Lower leg skin (tissue), 4 donors: ENCODE measurements at regions not wholly inside any gene's neighbourhood (a gene's known extent, or its start where the extent isn't known, plus 50 kb on each side); places are given as distances from the start of the nearest gene placed in this dataset.
"Not testable (repeated sequence)": the region's sequence is repeated elsewhere in the genome, so short reads cannot be mapped to it uniquely, and the experiment has no call there.

ENCODE experiments used
- DNase-seq, 2 donors: peaks; one replicate each; pipeline ENCODE4 v3.0.0-alpha.2; 2019; ENCODE audit warnings: low spot score in 2 of 2
- H3K4me3 ChIP-seq: fragments of 200-600 bp; sonication (generic); 2 replicates; pipeline ENCODE4 v1.5.1; 2017; ENCODE audit warnings: mild to moderate bottlenecking, low read depth; ENCODE audit not compliant: poor library complexity, severe bottlenecking
- POLR2A ChIP-seq, 2 donors: fragments of 450-650 bp; IDR thresholded peaks; one replicate each; pipeline ENCODE4 v1.6.1; 2016 to 2017; ENCODE audit warnings: antibody characterized with exemption in 2 of 2, mild to moderate bottlenecking in 1 of 2, moderate library complexity in 1 of 2
- WGBS, 2 donors: methylation state at CpG; one replicate each; pipeline ENCODE4 v1.1.5; 2018; 5-methylcytosine and 5-hydroxymethylcytosine counted together
- intact Hi-C: fragments of 100-400 bp; cut with DNase I; formaldehyde crosslinking; loops from one replicate; pipeline ENCODE4 v1.15.0; 2023; ENCODE audit warnings: low total_unique reads
- TF ChIP-seq, protein P1 (sequence below), 3 donors: fragments of 450-650 bp; IDR thresholded peaks; one replicate each; pipeline ENCODE4 v1.5.1; 2016; ENCODE audit warnings: antibody characterized with exemption in 3 of 3, mild to moderate bottlenecking in 3 of 3, moderate library complexity in 2 of 3

DNA sequence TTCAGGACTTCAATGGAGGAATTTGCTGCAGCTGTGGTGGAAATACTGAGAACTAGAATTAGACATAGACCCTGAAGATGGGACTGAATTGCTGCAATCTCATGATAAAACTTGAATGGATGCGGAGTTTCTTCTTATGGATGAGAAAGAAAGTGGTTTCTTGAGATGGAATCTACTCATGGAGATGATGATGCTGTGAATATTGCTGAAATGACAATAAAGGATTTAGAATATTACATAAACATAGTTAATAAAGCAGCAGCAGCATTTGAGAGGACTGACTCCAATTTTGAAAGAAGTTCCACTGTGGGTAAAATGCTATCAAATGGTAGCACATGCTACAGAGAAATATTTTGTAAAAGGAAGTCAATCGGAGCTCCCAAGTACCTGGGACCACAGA, 264.6 kb downstream of the UBE3D start:
- TF ChIP-seq, protein P1, sequence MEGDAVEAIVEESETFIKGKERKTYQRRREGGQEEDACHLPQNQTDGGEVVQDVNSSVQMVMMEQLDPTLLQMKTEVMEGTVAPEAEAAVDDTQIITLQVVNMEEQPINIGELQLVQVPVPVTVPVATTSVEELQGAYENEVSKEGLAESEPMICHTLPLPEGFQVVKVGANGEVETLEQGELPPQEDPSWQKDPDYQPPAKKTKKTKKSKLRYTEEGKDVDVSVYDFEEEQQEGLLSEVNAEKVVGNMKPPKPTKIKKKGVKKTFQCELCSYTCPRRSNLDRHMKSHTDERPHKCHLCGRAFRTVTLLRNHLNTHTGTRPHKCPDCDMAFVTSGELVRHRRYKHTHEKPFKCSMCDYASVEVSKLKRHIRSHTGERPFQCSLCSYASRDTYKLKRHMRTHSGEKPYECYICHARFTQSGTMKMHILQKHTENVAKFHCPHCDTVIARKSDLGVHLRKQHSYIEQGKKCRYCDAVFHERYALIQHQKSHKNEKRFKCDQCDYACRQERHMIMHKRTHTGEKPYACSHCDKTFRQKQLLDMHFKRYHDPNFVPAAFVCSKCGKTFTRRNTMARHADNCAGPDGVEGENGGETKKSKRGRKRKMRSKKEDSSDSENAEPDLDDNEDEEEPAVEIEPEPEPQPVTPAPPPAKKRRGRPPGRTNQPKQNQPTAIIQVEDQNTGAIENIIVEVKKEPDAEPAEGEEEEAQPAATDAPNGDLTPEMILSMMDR (IDR thresholded peaks at IDR 0.05), result no peak
- no peak for TF ChIP-seq POLR2A (IDR thresholded peaks at IDR 0.05)
- WGBS, 2 donors, result 93 to 94% methylated on average over 2 of the region's 2 CpGs
- H3K4me3 ChIP-seq, result no peak overlapping the region
- no peak for DNase-seq
- intact Hi-C loops, result no loop called here

DNA sequence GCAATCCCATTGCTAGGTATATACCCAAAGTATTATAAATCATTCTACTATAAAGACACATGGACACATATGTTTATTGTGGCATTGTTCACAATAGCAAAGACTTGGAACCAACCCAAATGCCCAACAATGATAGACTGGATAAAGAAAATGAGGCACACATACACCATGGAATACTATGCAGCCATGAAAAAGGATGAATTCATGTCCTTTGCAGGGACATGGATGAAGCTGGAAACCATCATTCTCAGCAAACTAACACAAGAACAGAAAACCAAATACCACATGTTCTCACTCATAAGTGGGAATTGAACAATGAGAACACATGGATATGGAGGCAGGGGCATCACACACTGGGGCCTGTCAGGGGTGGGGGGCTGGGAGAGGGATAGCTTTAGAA, 249.4 kb downstream of the UBE3D start:
- DNase-seq, intact Hi-C loops, H3K4me3 ChIP-seq: not testable (repeated sequence)

DNA sequence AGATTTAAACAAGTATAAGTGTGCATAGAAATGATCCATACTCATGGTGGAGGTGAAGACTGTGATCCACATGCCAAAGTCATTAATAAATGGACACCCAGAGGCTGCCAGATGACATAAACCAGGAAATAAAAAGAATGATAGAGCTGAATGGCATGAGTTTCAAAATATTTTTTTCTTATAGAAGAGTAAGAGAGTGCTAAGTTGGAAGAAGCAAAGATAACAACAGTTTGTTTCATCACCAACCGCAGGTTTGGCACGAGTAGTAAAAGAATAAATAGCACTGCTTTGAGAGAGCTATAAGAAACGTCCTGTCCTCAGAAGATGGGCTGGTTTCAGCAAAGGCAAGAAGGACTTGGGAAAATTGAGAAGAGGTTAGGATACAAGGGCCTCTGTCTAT, 246.9 kb downstream of the UBE3D start:
- WGBS, 2 donors, result 67 to 70% methylated on average over 3 of the region's 3 CpGs
- intact Hi-C loops, result no loop called here
- H3K4me3 ChIP-seq, result no peak overlapping the region
- TF ChIP-seq, protein P1 (IDR thresholded peaks at IDR 0.05), result no peak
- TF ChIP-seq POLR2A (IDR thresholded peaks at IDR 0.05), result no peak
- no peak for DNase-seq

DNA sequence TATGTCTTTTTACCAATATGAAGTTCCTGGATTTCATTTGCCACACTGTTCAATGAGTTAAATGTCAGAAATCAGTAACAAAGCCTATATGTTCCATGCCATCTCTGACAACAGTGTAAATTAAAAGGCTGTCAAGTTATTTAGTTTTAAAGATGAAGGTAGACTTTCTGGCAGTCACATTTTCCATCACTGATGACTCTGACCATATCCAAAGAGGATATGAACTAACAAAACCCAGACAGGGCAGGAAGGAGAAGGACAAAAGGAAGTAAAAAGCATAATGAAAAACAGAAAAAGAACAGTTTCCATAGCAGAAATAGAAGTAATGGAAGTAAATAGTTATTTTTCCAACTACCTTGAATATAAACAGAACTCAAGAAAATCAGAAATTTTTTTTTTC, 242.3 kb downstream of the UBE3D start:
- no peak for DNase-seq
- H3K4me3 ChIP-seq, result no peak overlapping the region
- intact Hi-C loops, result no loop called here
- TF ChIP-seq POLR2A (IDR thresholded peaks at IDR 0.05), result no peak
- TF ChIP-seq, protein P1 (IDR thresholded peaks at IDR 0.05), result no peak

DNA sequence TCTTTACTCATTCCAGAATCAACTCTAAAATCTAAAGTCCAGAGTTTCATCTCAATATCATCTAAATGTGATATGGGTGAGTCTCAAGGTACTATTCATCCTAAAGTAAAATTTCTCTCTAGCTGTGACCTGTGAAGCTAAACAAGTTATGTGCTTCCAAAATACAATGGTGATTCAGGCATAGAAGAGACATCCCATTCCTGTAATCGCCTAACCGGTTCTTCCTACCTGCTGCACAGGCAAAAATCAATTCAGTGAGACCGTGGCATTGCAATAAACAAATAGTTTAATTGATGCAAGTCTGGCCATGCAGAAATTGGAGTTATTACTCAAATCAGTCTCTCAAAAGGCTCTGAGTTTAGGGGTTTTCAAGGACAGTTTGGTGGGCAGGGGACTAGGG, 232.8 kb downstream of the UBE3D start:
- TF ChIP-seq, protein P1 (IDR thresholded peaks at IDR 0.05), result no peak
- TF ChIP-seq POLR2A (IDR thresholded peaks at IDR 0.05), result no peak
- WGBS, 2 donors, result 45 to 56% methylated on average over 3 of the region's 3 CpGs
- intact Hi-C loops, result no loop called here
- no peak overlapping the region for H3K4me3 ChIP-seq
- DNase-seq, result no peak

DNA sequence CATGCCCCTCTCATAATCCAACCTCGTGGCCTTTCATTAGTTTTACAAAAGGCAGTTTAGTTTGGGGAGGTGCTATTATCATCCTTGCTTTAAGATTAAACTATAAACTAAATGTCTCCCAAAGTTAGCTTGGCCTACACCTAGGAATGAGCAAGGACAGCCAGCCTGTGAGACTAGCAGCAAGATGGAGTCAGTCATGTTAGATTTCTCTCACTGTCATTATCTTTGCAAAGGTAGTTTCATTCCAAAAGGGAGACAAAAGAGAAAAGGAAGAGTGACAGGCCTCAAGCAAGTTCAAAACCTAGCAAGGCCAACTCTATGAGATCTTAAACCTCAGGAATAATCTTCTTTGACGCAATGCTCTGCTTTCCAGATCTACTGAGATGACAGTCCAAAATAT, 232.2 kb downstream of the UBE3D start:
- no peak overlapping the region for H3K4me3 ChIP-seq
- no peak for DNase-seq
- intact Hi-C loops, result no loop called here
- WGBS, 2 donors, result 72 to 73% methylated on average over 2 of the region's 2 CpGs
- TF ChIP-seq, protein P1 (IDR thresholded peaks at IDR 0.05), result no peak
- TF ChIP-seq POLR2A (IDR thresholded peaks at IDR 0.05), result no peak
